GM18508 (cell line): ENCODE measurements at regions not wholly inside any gene's neighbourhood (a gene's known extent, or its start where the extent isn't known, plus 50 kb on each side); places are given as distances from the start of the nearest gene placed in this dataset.
"Not testable (repeated sequence)": the region's sequence is repeated elsewhere in the genome, so short reads cannot be mapped to it uniquely, and the experiment has no call there.

Source experiments
- ATAC-seq: cut with Tn5 transposase; IDR thresholded peaks from one replicate; pipeline ENCODE4 v1.9.1; 2021; ENCODE audit warnings: moderate number of reproducible peaks; ENCODE audit not compliant: insufficient read depth, unreplicated experiment

DNA sequence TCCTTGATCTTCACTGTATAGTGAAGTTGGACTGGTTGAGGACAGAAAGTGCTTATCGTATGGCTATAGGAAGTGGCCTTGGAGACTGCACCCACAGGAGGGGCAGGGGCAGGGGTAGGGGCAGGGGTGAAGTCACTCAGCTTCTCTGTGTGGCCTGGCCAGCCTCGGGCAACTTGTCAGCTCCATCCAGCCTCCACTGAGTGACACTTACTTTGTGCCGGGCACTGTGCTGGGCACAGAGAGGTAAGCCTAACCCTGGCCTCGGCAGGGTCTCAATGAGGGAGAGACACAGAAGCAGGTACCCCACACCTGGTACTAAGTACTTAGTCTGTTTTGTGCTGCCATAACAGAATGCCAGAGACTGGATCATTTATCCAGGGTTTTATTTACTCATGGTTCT is 99.3 kb upstream of the CTBP2 start:
- no peak for ATAC-seq

DNA sequence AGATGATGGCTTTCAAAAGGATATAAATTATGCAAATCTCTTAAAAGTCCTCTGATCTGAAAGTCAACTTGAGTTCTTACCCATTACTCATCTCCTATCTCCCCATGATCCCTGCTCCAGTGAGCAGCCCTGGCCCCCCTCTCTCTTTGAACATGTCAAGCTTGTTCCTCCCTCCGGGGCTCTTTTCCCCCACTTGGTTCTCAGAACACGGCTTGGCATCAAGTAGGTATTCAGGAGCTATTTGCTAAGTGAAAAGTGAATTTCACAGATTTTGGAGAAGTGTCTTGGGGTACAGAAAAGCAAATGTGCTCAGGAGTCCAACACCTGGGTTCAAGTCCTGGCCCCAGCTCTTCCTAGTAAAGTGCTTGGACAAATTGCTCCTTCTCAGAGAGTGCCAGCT is 98.3 kb upstream of the CTBP2 start:
- no peak for ATAC-seq

DNA sequence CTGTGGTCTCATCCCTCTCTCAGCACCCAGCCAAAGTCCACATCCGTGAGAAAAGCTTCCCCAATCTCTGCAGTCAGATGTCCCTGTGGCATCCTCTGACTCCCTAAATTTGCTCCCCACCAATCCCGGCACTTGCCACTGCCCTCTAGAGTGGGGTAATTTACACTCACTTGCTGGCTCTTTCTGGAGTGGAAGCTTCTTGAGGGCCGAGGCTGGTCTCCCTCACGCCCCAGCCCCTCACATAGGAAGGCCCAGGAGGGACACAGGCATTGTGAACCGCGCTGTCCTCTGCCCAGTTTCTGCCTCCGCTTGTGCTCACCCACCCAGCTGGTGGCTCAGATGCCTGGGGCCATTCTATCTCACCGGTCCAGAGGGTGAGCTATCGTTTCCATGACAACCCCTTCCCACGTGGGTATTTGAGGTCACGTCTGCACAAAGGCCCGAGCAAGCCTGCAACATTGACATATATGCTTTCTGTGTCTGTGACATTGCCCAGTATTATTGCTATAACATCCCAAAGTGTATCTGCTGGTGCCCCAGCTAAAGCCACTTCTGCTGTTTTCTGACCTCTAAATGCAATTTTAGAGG is 97.3 kb upstream of the CTBP2 start:
- ATAC-seq = no peak

DNA sequence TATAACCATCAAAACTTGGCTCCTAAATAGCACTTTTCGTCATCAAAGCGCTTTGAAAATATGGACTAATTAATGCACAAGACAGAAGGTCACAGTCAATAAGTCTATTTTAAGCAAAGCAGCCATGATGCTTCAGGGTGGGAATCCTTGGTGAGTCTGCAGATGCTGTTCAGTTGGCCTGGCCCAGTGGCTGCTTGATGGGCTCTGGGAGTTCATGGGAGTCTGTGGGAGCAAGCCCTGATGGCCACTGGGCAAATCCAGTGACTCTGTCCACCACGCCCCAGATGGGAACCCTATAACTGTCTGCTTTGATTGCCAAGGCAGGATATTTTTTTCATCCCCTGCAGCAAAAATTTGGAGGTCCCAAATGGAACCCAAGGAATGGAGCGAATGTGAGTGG is 95.7 kb upstream of the CTBP2 start:
- ATAC-seq = no peak

DNA sequence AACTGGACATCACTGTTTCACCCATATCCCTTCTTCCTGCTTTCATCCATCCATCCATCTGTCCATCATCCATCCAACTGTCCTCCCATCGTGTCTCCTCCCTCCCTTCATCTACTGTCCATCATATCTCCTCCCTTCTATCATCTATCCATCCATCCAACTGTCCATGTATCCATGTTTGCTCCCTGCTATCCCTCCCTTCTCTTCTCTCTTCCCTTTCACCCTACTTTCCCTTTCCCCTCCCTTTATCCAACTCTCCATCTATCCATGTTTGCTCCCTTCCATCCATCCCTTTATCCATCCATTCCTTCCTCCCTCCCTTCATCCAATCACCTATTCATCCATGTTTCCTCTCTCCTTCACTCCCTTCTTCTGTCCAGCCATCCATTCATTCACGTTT is 92.6 kb upstream of the CTBP2 start:
- ATAC-seq = no peak

DNA sequence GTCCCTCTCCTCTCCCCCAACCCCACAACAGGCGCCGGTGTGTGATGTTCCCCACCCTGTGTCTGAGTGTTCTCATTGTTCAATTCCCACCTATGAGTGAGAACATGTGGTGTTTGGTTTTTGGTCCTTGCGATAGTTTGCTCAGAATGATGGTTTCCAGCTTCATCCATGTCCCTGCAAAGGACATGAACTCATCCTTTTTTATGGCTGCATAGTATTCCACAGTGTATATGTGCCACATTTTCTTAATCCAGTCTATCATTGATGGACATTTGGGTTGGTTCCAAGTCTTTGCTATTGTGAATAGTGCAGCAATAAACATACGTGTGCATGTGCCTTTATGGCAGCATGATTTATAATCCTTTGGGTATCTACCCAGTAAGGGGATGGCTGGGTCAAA is 90.5 kb upstream of the CTBP2 start:
- ATAC-seq = not testable (repeated sequence)

DNA sequence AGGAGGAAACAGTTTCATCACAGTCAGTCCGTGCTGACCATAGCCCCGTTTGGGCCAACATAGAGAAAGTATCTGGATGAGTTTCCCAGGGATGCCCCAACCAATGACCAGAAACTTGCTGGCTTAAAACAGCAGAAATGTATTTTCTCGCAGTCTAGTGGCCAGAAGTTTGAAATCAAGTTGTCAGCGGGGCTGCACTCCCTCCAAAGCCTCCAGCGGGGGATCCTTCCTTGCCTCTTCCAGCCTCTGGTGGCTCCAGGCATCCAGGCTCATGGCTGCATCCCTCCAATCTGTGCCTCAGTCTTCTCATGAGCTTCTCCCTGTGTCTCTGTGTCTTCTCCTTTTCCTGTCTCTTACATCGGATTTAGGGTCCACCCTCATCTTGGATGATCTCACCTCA is 89.6 kb upstream of the CTBP2 start:
- no peak for ATAC-seq

DNA sequence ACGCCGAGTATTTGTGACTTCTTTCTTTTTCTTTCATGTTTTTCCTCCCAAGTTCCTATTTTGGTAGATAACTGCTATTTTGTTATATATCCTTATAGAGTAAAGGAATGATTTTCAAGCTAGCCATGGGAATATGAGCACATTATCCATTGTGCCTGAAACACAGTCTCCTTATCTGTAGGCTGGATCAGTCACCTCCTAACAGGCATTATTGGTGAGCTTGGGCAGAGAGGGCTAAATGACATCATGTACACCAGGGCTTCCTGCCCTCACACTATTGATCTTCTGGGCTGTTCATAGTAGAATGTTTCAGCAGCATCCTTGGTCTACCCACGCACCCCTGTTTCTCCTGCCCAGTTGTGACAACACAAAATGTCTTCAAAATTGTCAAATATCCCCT is 88.1 kb upstream of the CTBP2 start:
- ATAC-seq = no peak

DNA sequence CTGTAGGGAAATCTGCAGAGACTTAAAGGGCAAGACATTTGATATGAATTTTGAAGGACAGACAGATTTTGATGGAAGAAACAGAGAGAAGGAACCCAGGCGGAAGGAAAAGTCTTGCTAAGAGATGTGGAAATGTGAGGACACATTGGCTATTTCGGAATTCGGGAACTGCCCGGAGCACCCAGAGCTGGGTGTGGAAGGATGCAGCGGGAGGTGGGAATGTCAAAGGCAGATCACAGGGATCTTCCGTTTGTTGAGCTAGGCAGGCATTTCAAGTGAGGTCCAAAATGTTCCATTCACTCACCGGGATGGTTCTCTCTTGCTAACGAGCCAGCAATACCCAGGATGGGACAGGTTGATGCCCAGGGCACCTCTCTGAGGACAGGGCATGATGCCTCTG is 87.2 kb upstream of the CTBP2 start:
- no peak for ATAC-seq

DNA sequence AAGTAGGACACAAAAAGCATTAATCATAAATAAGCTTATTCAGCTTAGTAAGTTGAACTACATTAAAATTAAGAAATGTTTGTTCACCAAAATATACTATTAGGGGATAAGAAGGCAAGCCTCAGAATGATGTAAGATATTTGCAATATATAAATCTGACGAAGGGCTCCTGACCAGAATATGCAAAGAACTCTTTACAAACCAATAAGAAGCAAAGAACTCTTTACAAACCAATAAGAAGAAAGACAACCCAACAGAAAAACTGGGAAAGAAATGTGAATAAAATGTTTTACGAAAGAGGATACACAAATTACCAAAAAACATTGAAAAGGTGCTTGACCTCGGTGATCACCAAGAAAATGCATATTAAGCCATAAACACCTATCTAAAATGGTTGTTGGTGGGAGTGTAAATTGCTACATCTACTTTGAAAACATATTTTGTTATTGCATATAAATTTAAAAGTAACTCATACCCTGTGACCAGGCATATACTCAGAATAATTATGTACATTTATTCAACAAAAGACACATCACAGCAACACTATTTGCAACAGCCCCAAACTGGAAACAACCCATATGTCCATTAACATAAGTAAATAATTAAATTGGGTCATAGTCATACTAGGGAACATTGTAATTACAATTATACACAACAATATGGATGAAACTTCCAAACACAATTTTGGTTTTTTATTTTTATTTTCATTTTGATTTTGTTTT is 83.3 kb upstream of the CTBP2 start:
- no peak for ATAC-seq

DNA sequence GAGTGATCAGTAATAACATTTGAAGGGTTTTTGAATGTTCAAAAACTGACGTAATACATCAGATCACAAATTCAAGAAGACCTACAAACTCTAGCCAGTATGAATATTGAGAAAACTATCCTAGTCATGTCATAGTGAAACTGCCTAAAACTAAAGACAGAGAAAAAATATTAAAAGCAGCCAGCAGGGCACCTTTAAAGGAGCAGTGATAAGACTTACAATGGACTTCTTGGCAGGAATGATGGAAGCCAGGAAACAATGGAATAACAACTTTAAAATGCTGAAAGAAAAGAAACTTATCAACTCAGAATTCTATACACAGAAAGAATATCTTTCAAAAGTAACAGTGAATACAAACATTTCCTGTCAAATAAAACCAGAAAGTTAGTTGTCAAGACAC is 78.3 kb upstream of the CTBP2 start:
- no peak for ATAC-seq

DNA sequence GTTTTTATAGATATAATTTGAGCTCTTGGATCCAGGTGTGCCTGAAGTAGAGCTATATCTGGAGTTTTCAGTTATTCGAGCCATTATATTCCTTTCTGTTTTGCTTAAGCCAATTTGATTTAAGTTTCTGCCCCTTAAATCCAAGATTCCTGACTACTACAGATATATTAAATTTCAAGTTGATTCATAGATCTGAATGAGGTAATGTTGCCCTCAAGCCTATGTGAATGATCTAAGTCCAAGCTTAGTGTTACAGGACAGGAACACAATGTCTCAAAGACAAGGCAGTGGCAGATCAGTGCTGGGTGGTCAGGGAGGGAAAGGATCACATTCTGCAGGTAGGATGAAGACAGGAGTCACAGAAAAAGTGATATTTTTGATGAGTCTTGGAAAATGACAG is 75.7 kb upstream of the CTBP2 start:
- ATAC-seq = no peak

DNA sequence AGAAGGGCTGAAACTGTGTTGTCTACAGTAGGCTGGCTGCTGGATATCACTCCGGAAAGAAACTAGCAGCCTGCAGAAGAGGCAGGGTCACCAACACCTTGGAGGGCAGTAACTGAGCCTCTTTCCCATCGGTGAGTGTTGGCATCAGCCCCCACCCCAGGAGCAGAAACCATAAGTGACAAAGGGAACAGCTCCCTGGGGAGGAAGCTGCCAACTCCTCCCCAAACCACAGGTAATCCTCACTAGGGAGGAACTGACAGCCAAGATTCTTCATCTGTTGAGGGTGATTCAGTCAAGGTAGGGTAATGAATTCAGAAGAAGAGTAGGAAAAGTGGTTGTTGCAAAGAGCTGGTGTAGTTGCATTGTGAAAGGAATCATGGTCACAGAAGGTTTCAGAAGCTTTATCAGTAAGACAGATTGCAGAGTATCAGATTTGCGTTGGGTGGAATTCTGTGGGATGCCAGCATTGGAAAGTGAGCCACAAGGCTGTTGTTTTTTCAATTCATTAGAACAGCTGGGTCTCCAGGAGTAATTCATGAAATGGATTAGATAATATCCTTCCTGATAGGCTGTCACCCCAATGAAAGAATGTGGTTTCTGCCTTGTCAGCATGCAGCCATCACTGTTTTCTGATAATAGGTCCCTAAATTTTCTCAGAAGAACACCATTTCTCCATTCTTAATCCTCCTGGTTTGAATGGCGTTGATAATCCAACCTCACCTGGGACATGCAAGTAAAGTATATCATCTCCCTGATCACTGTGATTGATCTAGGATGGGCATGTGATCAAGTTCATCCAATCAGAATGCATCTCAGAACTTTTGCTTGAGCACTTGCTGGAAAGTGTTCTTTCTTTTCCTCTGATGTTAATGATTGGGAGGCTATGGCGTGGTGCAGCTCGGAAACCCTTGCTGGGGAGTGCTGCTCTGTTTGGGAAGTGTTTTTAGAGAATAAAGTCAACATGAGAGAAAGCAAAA is 75.0 kb upstream of the CTBP2 start:
- ATAC-seq = no peak

DNA sequence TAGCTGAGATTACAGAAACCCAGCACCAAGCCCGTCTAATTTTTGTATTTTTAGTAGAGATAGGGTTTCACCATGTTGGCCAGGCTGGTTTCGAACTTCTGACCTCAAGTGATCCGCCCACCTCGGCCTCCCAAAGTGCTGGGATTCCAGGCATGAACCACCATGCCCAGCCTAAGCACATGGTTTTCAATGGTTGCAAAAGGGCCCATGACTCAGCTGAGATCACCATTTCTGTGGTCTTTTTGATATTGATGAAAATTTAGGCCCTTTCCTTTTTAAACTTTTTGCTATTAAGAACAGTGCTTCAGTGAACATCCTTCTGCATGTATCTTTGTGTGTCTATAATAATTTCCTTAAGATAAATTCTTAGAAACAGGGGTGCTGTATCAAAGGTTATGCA is 74.2 kb upstream of the CTBP2 start:
- not testable (repeated sequence) for ATAC-seq

DNA sequence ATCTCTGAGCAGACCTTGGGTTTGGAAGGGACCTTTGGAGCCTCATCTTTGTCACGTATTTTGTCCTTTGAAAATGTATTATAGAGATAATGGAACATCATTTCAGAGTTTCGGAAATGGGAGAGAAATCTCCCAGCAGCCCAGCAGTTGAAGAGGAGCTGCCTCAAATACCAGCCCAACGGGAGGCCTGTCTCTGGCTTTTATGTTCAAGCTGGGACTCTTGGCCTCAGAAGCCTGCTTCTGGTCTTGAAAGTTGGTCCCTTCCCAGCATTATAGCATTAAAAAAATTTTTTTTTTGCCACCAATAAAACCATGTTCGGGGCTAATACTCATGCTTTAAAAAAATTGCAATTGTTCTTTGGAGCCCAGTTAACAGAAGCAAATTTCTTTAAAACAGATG is 73.4 kb upstream of the CTBP2 start:
- no peak for ATAC-seq

DNA sequence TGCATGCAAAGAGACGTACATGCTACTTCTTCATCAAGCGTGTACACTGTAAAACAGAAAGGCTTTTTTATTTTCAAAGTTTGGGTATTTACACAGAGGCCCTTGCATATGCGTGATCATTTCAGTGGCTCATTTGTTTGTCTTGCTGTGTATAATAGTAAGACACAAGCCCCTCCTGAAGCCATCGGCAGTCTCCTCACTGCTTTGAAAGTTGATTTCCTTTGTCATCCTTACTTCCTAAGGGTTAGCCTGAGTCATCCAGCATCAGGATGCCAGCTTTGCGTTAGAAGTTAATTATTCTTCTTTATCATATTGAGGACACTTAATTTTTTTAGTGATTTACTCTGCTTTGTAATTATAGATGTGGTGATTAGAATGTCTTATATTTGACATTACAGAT is 72.5 kb upstream of the CTBP2 start:
- ATAC-seq = no peak

DNA sequence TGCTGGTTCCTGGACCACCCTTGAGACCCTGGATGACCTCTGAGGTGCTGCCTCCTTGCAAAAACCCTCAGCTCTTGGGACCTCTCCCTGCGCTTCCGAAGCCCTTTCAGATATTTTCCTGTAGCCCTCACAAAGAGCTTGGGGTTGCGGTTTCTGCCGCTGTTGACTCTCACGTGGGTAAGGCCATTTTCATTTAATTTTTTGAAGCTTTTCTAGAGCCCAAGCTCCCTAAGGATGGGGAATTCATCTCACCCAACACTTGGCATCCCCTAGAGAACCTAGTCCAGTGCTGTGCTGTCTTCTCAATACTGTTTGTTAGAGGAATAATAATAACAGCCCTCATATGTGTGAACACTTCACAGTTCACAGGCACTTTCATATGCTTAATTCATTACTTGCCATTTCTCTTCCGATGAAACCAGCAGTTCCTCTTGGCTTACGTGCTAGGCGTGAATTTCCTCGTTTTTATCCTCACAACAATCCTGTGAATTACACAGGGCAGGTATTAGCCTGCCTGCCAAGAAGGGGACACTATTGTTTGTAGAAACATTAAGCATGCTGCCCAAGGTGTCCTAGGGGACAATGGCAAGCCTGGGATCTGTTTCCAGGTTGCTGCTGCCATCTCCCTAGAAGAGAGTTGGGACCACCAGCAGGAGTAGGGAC is 71.6 kb upstream of the CTBP2 start:
- no peak for ATAC-seq

DNA sequence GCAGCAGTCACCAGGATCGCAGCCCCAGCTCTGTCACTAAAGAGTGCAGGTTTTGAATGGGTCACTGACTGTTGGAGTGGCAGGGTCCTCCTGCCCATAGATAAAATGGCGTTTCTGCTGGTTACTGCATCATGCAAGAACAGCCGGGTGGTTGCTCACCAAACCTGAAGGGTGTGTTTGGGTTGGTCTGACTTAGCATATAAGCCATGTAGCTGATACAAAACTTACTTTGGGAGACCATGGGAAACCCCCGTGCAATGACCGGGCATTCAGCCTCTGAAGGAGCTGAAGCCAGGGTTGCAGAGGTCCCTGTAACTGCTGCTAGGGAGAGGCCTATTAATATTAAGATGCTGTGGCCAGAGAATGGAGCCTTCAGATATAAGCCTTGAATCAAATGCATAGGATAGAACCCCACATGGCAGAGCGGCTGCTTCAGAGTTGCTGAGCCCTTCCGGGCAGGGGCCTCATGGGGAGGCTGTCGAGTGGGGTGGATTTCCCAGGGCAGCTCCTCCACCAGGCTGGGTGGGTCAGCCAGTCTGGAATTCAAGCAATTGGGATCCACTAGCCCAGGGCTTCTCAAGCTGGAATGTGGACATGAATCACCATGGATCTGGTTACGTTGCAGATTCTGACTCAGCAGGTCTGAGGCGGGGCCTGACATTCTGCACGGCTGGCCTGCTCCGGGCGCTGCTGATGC is 70.9 kb upstream of the CTBP2 start:
- no peak for ATAC-seq

DNA sequence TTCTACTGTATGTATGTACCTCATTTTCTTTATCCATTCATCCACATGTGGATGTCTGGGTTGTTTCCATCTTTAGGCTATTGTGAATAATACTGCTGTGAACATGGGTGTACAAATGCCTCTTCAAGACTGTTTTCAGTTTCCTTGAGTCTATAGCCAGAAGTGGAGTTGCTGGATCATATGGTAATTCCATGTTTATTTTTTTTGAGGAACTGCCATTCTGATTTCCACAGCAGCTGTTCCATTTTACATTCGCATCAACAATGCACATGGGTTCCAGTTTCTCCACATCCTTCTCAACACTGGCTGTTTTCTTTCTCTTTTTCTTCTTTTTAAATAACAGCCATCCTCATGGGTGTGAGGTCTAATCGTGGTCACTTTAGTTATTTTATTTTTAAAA is 69.9 kb upstream of the CTBP2 start:
- no peak for ATAC-seq

DNA sequence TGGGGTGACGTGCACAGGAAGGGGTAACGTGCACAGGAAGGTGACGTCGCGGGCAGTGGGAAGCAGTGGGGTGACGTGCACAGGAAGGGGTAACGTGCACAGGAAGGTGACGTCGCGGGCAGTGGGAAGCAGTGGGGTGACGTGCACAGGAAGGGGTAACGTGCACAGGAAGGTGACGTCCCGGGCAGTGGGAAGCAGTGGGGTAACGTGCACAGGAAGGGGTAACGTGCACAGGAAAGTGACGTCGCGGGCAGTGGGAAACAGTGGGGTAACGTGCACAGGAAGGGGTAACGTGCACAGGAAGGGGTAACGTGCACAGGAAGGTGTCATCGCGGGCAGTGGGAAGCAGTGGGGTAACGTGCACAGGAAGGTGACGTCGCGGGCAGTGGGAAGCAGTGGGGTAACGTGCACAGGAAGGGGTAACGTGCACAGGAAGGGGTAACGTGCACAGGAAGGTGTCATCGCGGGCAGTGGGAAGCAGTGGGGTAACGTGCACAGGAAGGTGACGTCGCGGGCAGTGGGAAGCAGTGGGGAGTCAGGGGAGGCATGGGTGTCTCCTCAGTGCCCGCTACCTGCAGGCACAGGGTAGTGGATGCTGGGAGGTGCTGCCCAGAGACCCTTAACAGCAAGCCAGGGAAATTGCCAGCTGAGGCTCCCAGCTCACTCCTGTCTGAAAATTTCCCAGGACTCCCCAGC is 68.0 kb upstream of the CTBP2 start:
- ATAC-seq = not testable (repeated sequence)
